ENCODE measurements at regions not wholly inside any gene's neighbourhood (a gene's known extent, or its start where the extent isn't known, plus 50 kb on each side); places are given as distances from the start of the nearest gene placed in this dataset.
"Not testable (repeated sequence)": the region's sequence is repeated elsewhere in the genome, so short reads cannot be mapped to it uniquely, and the experiment has no call there.

- not testable (repeated sequence) for TF ChIP-seq CTCF (IDR thresholded peaks at IDR 0.05; ENCODE audit: extremely low read depth in 1 of 2, insufficient read depth in 1 of 2, low read depth in 1 of 2, low read length in 2 of 2); EZH2 (IDR thresholded peaks at IDR 0.05; ENCODE audit: borderline replicate concordance, low read depth, low read length, severe bottlenecking); MAX (IDR thresholded peaks at IDR 0.05; ENCODE audit: insufficient read depth, insufficient read length); FOS (IDR thresholded peaks at IDR 0.05; ENCODE audit: borderline replicate concordance, insufficient read depth, low read length); JUN (IDR thresholded peaks at IDR 0.05; ENCODE audit: borderline replicate concordance, insufficient read depth, insufficient read length, low read depth); POLR2A (IDR thresholded peaks at IDR 0.05; ENCODE audit: low read depth, low read length); GATA2 (IDR thresholded peaks at IDR 0.05; ENCODE audit: insufficient read depth, insufficient read length, low read depth, low read length)
Observed at GRCh38 chr11:106531648-106532047, 454.2 kb downstream of the AASDHPPT start.

Data from endothelial cell of umbilical vein (primary cell).